ENCODE measurements at regions not wholly inside any gene's neighbourhood (a gene's known extent, or its start where the extent isn't known, plus 50 kb on each side); places are given as distances from the start of the nearest gene placed in this dataset.
"Not testable (repeated sequence)": the region's sequence is repeated elsewhere in the genome, so short reads cannot be mapped to it uniquely, and the experiment has no call there.

- no peak overlapping the region for H3K4me3 ChIP-seq (ENCODE audit: low read length)
- ATAC-seq: no peak
- H3K9me3 Mint-ChIP-seq: peaks cover 0 to 2% (median 0%) of the 10 kb centered on the region in 11 donors
- no peaks in the 10 kb centered on the region for H3K27me3 ChIP-seq (ENCODE audit: control insufficient read depth in 2 of 2, insufficient read depth in 2 of 2, low read length in 2 of 2)
- ChIA-PET POLR2A (no interaction called here), CTCF (no interaction called here)
- H3K36me3 Mint-ChIP-seq: no peaks in the 10 kb centered on the region
- H3K4me3 Mint-ChIP-seq: no peak overlapping the region
- DNase-seq: no peak
- H3K4me1 ChIP-seq (ENCODE audit: control insufficient read depth in 2 of 2, insufficient read depth in 2 of 2, low read length in 2 of 2): no peaks in the 10 kb centered on the region
- peaks cover 0 to 19% (median 3%) of the 10 kb centered on the region in 5 donors for H3K27me3 Mint-ChIP-seq
- H3K9me3 ChIP-seq (ENCODE audit: control insufficient read depth in 2 of 3, low read length in 3 of 3): no peaks in the 10 kb centered on the region
- H3K36me3 ChIP-seq (ENCODE audit: control insufficient read depth in 2 of 3, insufficient read depth in 3 of 3, low read length in 3 of 3): no peaks in the 10 kb centered on the region
- H3K4me1 Mint-ChIP-seq: no peaks in the 10 kb centered on the region
- intact Hi-C loops (cut with micrococcal nuclease): no loop called here
- no peak overlapping the region for H3K27ac ChIP-seq (ENCODE audit: low read depth, low read length)
- H3K27ac Mint-ChIP-seq: no peak overlapping the region
Measured at GRCh38 chr1:87424541-87424940, 95.9 kb downstream of the LMO4 start.

- POLR2A ChIA-PET: no interaction called here
- DNase-seq (no peak), ATAC-seq (no peak)
- no peaks in the 10 kb centered on the region for H3K27me3 ChIP-seq (ENCODE audit: control insufficient read depth in 2 of 2, insufficient read depth in 2 of 2, low read length in 2 of 2)
- no peaks in the 10 kb centered on the region for H3K4me1 ChIP-seq (ENCODE audit: control insufficient read depth in 2 of 2, insufficient read depth in 2 of 2, low read length in 2 of 2)
- H3K4me3 Mint-ChIP-seq: no peak overlapping the region
- no peaks in the 10 kb centered on the region for H3K9me3 ChIP-seq (ENCODE audit: control insufficient read depth in 2 of 3, low read length in 3 of 3)
- H3K4me1 Mint-ChIP-seq: no peaks in the 10 kb centered on the region
- CTCF ChIA-PET: no interaction called here
- no peaks in the 10 kb centered on the region for H3K36me3 Mint-ChIP-seq
- H3K27me3 Mint-ChIP-seq: peaks cover 0 to 22% (median 11%) of the 10 kb centered on the region in 5 donors
- H3K9me3 Mint-ChIP-seq: peaks cover 0 to 2% (median 0%) of the 10 kb centered on the region in 11 donors
- H3K27ac Mint-ChIP-seq: no peak overlapping the region
- intact Hi-C loops (cut with micrococcal nuclease): no loop called here
- no peak overlapping the region for H3K27ac ChIP-seq (ENCODE audit: low read depth, low read length)
- H3K36me3 ChIP-seq (ENCODE audit: control insufficient read depth in 2 of 3, insufficient read depth in 3 of 3, low read length in 3 of 3): no peaks in the 10 kb centered on the region
- H3K4me3 ChIP-seq (ENCODE audit: low read length): no peak overlapping the region
Measured at GRCh38 chr1:87426463-87427249, 98.0 kb downstream of the LMO4 start.

DNA sequence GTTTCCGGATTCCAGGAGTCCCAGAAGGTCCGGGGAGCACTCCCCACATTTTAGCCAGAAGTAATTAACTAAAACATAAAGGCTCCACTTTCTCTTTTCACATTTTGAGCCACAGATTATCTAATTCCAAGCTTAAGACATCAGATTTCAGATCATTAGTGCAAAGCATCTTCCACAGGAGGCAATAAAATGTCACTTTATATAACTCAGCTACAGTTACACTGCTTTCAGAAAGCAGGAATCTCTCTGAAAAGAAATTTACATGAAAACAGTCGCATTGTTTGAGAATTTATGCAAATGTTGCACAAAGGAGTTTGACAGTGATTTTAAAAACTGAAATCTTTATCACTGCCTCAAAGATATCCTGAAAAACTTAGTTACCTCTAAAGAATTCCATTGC lies 99.7 kb downstream of the LMO4 start:
- CTCF ChIA-PET: no interaction called here
- Mint-ChIP-seq H3K36me3 (no peaks in the 10 kb centered on the region), H3K27ac (peak overlapping the region in 1 of 9 donors; percentile 3), H3K4me1 (no peaks in the 10 kb centered on the region), H3K4me3 (no peak overlapping the region), H3K27me3 (peaks cover 0 to 27% (median 15%) of the 10 kb centered on the region in 5 donors), H3K9me3 (peaks cover 0 to 1% (median 0%) of the 10 kb centered on the region in 11 donors)
- no peak overlapping the region for H3K27ac ChIP-seq (ENCODE audit: low read depth, low read length)
- ATAC-seq (no peak), DNase-seq (no peak)
- H3K4me1 ChIP-seq (ENCODE audit: control insufficient read depth in 2 of 2, insufficient read depth in 2 of 2, low read length in 2 of 2): no peaks in the 10 kb centered on the region
- no peak overlapping the region for H3K4me3 ChIP-seq (ENCODE audit: low read length)
- H3K9me3 ChIP-seq (ENCODE audit: control insufficient read depth in 2 of 3, low read length in 3 of 3): no peaks in the 10 kb centered on the region
- intact Hi-C loops (cut with micrococcal nuclease): no loop called here
- H3K36me3 ChIP-seq (ENCODE audit: control insufficient read depth in 2 of 3, insufficient read depth in 3 of 3, low read length in 3 of 3): no peaks in the 10 kb centered on the region
- POLR2A ChIA-PET: no interaction called here
- no peaks in the 10 kb centered on the region for H3K27me3 ChIP-seq (ENCODE audit: control insufficient read depth in 2 of 2, insufficient read depth in 2 of 2, low read length in 2 of 2)

GRCh38 chr1:87428883-87429282 lies 100.2 kb downstream of the LMO4 start:
- intact Hi-C loops (cut with micrococcal nuclease): no loop called here
- H3K9me3 ChIP-seq (ENCODE audit: control insufficient read depth in 2 of 3, low read length in 3 of 3): no peaks in the 10 kb centered on the region
- Mint-ChIP-seq H3K36me3 (no peaks in the 10 kb centered on the region), H3K4me1 (no peaks in the 10 kb centered on the region), H3K27ac (no peak overlapping the region), H3K4me3 (no peak overlapping the region), H3K9me3 (peaks cover 0 to 1% (median 0%) of the 10 kb centered on the region in 11 donors), H3K27me3 (peaks cover 0 to 31% (median 15%) of the 10 kb centered on the region in 5 donors)
- H3K4me1 ChIP-seq (ENCODE audit: control insufficient read depth in 2 of 2, insufficient read depth in 2 of 2, low read length in 2 of 2): no peaks in the 10 kb centered on the region
- no peak overlapping the region for H3K27ac ChIP-seq (ENCODE audit: low read depth, low read length)
- ATAC-seq (no peak), DNase-seq (no peak)
- H3K4me3 ChIP-seq (ENCODE audit: low read length): no peak overlapping the region
- H3K27me3 ChIP-seq (ENCODE audit: control insufficient read depth in 2 of 2, insufficient read depth in 2 of 2, low read length in 2 of 2): no peaks in the 10 kb centered on the region
- no peaks in the 10 kb centered on the region for H3K36me3 ChIP-seq (ENCODE audit: control insufficient read depth in 2 of 3, insufficient read depth in 3 of 3, low read length in 3 of 3)
- CTCF ChIA-PET: no interaction called here
- POLR2A ChIA-PET: no interaction called here

- Mint-ChIP-seq H3K4me3 (no peak overlapping the region), H3K36me3 (no peaks in the 10 kb centered on the region), H3K27me3 (peaks cover 7 to 28% (median 15%) of the 10 kb centered on the region in 5 donors), H3K9me3 (peaks cover 0 to 3% (median 0%) of the 10 kb centered on the region in 11 donors), H3K4me1 (peaks cover 0 to 7% (median 0%) of the 10 kb centered on the region in 7 donors), H3K27ac (no peak overlapping the region)
- H3K27ac ChIP-seq (ENCODE audit: low read depth, low read length): no peak overlapping the region
- POLR2A ChIA-PET: no interaction called here
- no peaks in the 10 kb centered on the region for H3K4me1 ChIP-seq (ENCODE audit: control insufficient read depth in 2 of 2, insufficient read depth in 2 of 2, low read length in 2 of 2)
- no peaks in the 10 kb centered on the region for H3K36me3 ChIP-seq (ENCODE audit: control insufficient read depth in 2 of 3, insufficient read depth in 3 of 3, low read length in 3 of 3)
- intact Hi-C loops (cut with micrococcal nuclease): no loop called here
- no peak for DNase-seq
- no peak overlapping the region for H3K4me3 ChIP-seq (ENCODE audit: low read length)
- ATAC-seq: no peak
- no peaks in the 10 kb centered on the region for H3K9me3 ChIP-seq (ENCODE audit: control insufficient read depth in 2 of 3, low read length in 3 of 3)
- H3K27me3 ChIP-seq (ENCODE audit: control insufficient read depth in 2 of 2, insufficient read depth in 2 of 2, low read length in 2 of 2): no peaks in the 10 kb centered on the region
- CTCF ChIA-PET: no interaction called here
Measured at GRCh38 chr1:87432685-87433084, 104.0 kb downstream of the LMO4 start.

DNA sequence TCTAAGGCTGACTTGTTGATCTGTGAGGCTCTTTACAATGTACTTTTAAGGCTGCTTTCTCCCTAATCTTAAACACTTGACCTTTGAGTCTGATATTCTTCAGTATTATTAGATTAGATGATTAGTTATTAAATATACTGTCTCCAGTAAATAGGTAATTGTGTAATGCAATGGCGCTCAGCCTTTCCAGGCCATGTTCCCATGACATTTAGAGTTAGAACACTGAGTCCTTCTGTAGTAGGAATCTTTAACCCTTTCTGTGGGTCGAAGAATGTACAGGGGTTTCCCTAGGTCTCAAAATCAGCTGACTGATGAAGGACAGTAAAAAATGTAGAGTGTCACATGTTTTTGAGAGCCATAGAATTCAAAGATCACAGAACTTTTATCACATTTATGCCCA lies 104.4 kb downstream of the LMO4 start:
- peaks cover 7 to 27% (median 15%) of the 10 kb centered on the region in 5 donors for H3K27me3 Mint-ChIP-seq
- H3K4me1 Mint-ChIP-seq; H3K4me3 ChIP-seq (ENCODE audit: low read length); H3K4me1 ChIP-seq (ENCODE audit: control insufficient read depth in 2 of 2, insufficient read depth in 2 of 2, low read length in 2 of 2); H3K9me3 ChIP-seq (ENCODE audit: control insufficient read depth in 2 of 3, low read length in 3 of 3); CTCF ChIA-PET; H3K27me3 ChIP-seq (ENCODE audit: control insufficient read depth in 2 of 2, insufficient read depth in 2 of 2, low read length in 2 of 2); H3K4me3 Mint-ChIP-seq; ATAC-seq; intact Hi-C loops (cut with micrococcal nuclease); H3K36me3 Mint-ChIP-seq; DNase-seq; H3K27ac Mint-ChIP-seq; H3K27ac ChIP-seq (ENCODE audit: low read depth, low read length); H3K9me3 Mint-ChIP-seq; H3K36me3 ChIP-seq (ENCODE audit: control insufficient read depth in 2 of 3, insufficient read depth in 3 of 3, low read length in 3 of 3); POLR2A ChIA-PET: not testable (repeated sequence)

DNA sequence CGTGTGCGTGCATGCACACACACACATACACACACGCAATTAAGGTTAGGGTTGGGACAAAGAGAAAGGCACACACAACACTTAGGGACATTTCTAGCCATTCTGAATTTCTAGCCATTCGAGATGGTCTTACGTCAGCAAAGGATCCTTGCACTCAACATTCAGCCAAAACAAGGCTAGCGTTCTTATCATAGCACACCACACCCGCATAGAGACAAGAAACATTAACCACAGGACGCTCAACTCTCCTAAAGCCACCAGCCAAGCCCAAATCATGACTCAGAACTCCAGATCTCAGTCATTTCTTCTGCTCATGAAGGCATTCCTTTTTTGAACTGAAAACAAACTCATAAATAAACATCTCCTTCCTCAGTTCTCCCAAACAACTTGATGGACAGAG lies 106.8 kb downstream of the LMO4 start:
- H3K36me3 ChIP-seq (ENCODE audit: control insufficient read depth in 2 of 3, insufficient read depth in 3 of 3, low read length in 3 of 3): no peaks in the 10 kb centered on the region
- POLR2A ChIA-PET: no interaction called here
- H3K27me3 ChIP-seq (ENCODE audit: control insufficient read depth in 2 of 2, insufficient read depth in 2 of 2, low read length in 2 of 2): no peaks in the 10 kb centered on the region
- intact Hi-C loops (cut with micrococcal nuclease): no loop called here
- no peak overlapping the region for H3K27ac Mint-ChIP-seq
- no peak overlapping the region for H3K4me3 Mint-ChIP-seq
- peaks cover 7 to 29% (median 10%) of the 10 kb centered on the region in 5 donors for H3K27me3 Mint-ChIP-seq
- no peak overlapping the region for H3K27ac ChIP-seq (ENCODE audit: low read depth, low read length)
- CTCF ChIA-PET: no interaction called here
- H3K4me3 ChIP-seq (ENCODE audit: low read length): no peak overlapping the region
- H3K4me1 Mint-ChIP-seq: peaks cover 0 to 7% (median 0%) of the 10 kb centered on the region in 7 donors
- no peaks in the 10 kb centered on the region for H3K9me3 ChIP-seq (ENCODE audit: control insufficient read depth in 2 of 3, low read length in 3 of 3)
- H3K9me3 Mint-ChIP-seq: peaks cover 0 to 3% (median 0%) of the 10 kb centered on the region in 11 donors
- ATAC-seq: no peak
- no peak for DNase-seq
- no peaks in the 10 kb centered on the region for H3K4me1 ChIP-seq (ENCODE audit: control insufficient read depth in 2 of 2, insufficient read depth in 2 of 2, low read length in 2 of 2)
- no peaks in the 10 kb centered on the region for H3K36me3 Mint-ChIP-seq
